Nephron (organoid): ENCODE measurements at regions not wholly inside any gene's neighbourhood (a gene's known extent, or its start where the extent isn't known, plus 50 kb on each side); places are given as distances from the start of the nearest gene placed in this dataset.

Experiments used
- H3K27ac Mint-ChIP-seq, 3 experiments: 2 replicates each; pipeline ENCODE4 v1.8.0; 2020; ENCODE audit warnings: mixed read lengths in 3 of 3, mild to moderate bottlenecking in 2 of 3, moderate library complexity in 1 of 3
- H3K27me3 Mint-ChIP-seq: 2 replicates; pipeline ENCODE4 v1.8.0; 2021; ENCODE audit warnings: low read depth, mild to moderate bottlenecking, moderate library complexity, mixed read lengths
- H3K36me3 Mint-ChIP-seq: 2 replicates; pipeline ENCODE4 v1.8.0; 2020; ENCODE audit warnings: low read depth, mixed read lengths
- H3K4me1 Mint-ChIP-seq: 2 replicates; pipeline ENCODE4 v1.8.0; 2020; ENCODE audit warnings: mixed read lengths
- H3K4me3 Mint-ChIP-seq, 3 experiments: 2 replicates each; pipeline ENCODE4 v1.8.0; 2020; ENCODE audit warnings: mild to moderate bottlenecking in 3 of 3, mixed read lengths in 3 of 3, moderate library complexity in 2 of 3
- H3K9me3 Mint-ChIP-seq: 2 replicates; pipeline ENCODE4 v1.8.0; 2020; ENCODE audit warnings: mixed read lengths
- TF ChIP-seq, protein P1 (sequence below), 3 experiments: fragments of 200-600 bp; sonication (generic); IDR thresholded peaks; one replicate each; pipeline ENCODE4 v1.5.0; 2021; ENCODE audit warnings: antibody characterized with exemption in 3 of 3; ENCODE audit not compliant: unreplicated experiment in 3 of 3

DNA sequence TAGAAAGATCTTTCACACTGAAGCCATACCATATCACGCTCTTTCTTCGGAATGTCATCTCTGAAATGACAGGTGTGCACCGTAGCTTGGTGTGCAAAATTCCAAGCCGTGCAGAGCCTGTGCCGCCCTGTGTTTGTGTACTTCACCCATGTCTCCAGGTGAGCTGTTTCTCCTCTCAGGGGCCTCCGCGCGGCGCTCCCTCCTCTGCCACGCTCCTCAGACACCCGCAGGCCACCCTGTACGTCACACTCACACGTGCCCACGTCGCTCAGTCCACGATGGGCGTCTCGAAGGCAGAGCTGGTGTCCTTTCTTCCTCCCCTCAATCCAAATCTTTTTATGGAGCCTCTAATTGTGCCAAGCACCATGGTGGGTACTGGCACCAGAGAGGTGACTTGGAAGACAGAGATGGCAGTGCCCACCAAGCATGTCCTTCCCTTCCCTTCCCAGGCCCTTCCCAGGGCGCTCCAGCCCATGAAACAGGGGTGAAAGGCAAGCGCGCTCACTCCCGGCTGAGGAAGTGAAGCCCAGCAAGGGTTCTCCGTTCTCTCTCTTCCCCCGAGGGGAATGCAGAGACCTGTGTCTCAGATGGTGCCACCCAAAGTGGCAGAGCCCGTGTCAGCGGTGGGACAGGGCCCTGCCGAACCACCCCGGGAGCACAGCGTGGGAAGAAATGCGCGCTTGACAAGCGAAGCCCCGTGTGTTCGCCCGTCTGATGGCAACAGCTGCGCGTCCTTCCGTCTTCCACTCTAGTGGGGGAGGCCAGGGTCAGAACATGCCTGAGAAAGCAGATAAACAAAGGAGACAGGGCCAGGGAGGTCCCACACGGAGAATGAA lies 292.5 kb upstream of the SHH start:
- Mint-ChIP-seq H3K4me1 (no peaks in the 10 kb centered on the region), H3K27ac (no peak overlapping the region), H3K27me3 (peaks cover 21% of the 10 kb centered on the region), H3K36me3 (no peaks in the 10 kb centered on the region), H3K4me3 (no peak overlapping the region), H3K9me3 (no peaks in the 10 kb centered on the region)
- TF ChIP-seq, protein P1, sequence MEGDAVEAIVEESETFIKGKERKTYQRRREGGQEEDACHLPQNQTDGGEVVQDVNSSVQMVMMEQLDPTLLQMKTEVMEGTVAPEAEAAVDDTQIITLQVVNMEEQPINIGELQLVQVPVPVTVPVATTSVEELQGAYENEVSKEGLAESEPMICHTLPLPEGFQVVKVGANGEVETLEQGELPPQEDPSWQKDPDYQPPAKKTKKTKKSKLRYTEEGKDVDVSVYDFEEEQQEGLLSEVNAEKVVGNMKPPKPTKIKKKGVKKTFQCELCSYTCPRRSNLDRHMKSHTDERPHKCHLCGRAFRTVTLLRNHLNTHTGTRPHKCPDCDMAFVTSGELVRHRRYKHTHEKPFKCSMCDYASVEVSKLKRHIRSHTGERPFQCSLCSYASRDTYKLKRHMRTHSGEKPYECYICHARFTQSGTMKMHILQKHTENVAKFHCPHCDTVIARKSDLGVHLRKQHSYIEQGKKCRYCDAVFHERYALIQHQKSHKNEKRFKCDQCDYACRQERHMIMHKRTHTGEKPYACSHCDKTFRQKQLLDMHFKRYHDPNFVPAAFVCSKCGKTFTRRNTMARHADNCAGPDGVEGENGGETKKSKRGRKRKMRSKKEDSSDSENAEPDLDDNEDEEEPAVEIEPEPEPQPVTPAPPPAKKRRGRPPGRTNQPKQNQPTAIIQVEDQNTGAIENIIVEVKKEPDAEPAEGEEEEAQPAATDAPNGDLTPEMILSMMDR (IDR thresholded peaks at IDR 0.05; ENCODE audit: unreplicated experiment in 3 of 3), result no peak

DNA sequence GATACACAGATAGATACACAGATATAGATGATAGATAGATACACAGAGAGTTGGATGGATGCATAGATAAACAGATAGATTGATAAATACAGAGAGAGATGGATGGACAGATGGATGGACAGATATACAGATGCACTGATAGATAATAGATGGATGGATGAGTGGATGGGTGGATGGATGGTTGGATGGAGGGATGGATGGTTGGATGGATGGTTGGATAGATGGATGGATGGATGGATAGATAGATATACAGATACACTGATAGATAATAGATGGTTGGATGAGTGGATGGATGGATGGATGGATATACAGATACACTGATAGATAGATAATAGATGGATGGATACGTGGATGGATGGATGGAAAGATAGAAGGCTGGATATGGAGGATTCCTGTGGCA lies 290.0 kb upstream of the SHH start:
- peaks cover 12% of the 10 kb centered on the region for H3K27me3 Mint-ChIP-seq
- H3K9me3 Mint-ChIP-seq, result no peaks in the 10 kb centered on the region
- TF ChIP-seq, protein P1 (IDR thresholded peaks at IDR 0.05; ENCODE audit: unreplicated experiment in 3 of 3), result no peak
- no peaks in the 10 kb centered on the region for H3K36me3 Mint-ChIP-seq
- no peak overlapping the region for H3K27ac Mint-ChIP-seq
- peaks cover 4% of the 10 kb centered on the region for H3K4me1 Mint-ChIP-seq
- no peak overlapping the region for H3K4me3 Mint-ChIP-seq

DNA sequence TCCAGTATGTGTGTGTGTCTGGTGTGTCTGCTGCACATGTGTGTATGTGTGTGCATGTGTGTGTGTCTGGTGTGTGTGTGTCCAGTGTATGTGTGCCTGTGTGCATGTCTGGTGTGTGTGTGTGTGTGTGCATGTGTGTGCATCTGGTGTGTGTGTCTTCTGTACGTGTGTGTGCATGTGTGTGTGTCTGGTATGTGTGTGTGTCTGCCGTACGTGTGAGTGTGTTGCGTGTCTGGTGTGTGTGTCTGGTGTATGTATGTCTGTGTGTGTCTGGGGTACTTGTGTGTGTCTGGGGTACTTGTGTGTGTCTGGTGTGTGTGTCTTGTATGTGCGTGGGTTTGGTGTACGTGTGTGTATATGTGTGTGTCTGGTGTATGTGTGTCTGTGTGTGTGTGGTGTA lies 289.1 kb upstream of the SHH start:
- H3K27me3 Mint-ChIP-seq, result peaks cover 21% of the 10 kb centered on the region
- TF ChIP-seq, protein P1 (IDR thresholded peaks at IDR 0.05; ENCODE audit: unreplicated experiment in 3 of 3), result no peak
- H3K36me3 Mint-ChIP-seq, result no peaks in the 10 kb centered on the region
- no peaks in the 10 kb centered on the region for H3K9me3 Mint-ChIP-seq
- H3K4me1 Mint-ChIP-seq, result peaks cover 12% of the 10 kb centered on the region
- no peak overlapping the region for H3K27ac Mint-ChIP-seq
- H3K4me3 Mint-ChIP-seq, result no peak overlapping the region

DNA sequence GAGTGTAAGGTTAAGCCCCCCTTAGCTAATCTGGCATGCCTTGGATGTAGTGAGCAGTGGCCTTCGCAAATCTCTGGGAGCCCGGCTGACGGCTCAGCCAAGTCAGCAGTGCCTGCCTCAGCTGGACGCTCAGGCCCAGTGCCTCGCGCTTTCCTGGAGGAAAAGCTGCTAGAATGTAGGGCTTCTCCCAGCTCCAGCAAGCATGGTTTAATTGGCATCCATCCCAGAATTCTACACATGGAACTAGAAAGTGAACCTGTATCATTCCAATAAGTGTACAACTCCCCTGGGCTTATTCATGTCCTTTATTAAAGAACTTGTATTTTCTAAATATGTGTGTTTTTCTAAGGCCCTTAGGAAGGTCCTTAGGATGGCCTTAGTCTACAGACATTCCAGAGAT lies 287.8 kb upstream of the SHH start:
- Mint-ChIP-seq H3K9me3 (no peaks in the 10 kb centered on the region), H3K36me3 (no peaks in the 10 kb centered on the region), H3K4me3 (no peak overlapping the region), H3K4me1 (peaks cover 12% of the 10 kb centered on the region), H3K27ac (no peak overlapping the region), H3K27me3 (peaks cover 29% of the 10 kb centered on the region)
- TF ChIP-seq, protein P1 (IDR thresholded peaks at IDR 0.05; ENCODE audit: unreplicated experiment in 3 of 3), result no peak

DNA sequence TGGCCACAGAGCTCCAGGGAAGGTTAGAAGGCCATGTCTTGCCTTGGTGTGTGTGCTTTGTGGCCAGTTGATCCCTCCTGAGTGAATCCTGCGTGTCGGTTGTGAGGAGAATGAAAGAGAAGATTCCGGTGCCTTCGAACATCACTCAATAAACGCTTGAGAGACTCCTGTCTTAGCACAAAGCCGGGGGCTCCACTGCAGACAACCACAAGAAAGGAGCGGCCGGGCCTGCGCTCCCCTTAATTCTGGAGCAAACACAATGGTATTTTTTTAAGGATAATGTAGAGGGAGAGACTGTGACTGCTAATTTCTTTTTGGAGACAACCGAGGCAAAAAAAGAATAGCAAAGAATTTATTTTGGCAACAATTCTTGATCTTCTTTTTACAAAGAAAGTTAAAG lies 286.8 kb upstream of the SHH start:
- Mint-ChIP-seq H3K36me3 (no peaks in the 10 kb centered on the region), H3K27ac (no peak overlapping the region), H3K27me3 (peaks cover 25% of the 10 kb centered on the region), H3K9me3 (no peaks in the 10 kb centered on the region), H3K4me1 (peaks cover 12% of the 10 kb centered on the region), H3K4me3 (no peak overlapping the region)
- TF ChIP-seq, protein P1 (IDR thresholded peaks at IDR 0.05; ENCODE audit: unreplicated experiment in 3 of 3), result no peak
